SK-N-SH treated with all-trans-retinoic acid at 6 μM for 48 hours (cell line): ENCODE measurements at regions not wholly inside any gene's neighbourhood (a gene's known extent, or its start where the extent isn't known, plus 50 kb on each side); places are given as distances from the start of the nearest gene placed in this dataset.

ENCODE experiments used
- ATAC-seq: fragments of 200-7000 bp; cut with Tn5 transposase; 3 replicates; pipeline ENCODE4 v1.9.1; 2020; ENCODE audit warnings: mild to moderate bottlenecking, moderate library complexity
- ARNTL ChIP-seq: fragments of 450-650 bp; formaldehyde crosslinking; IDR thresholded peaks from 2 replicates; pipeline ENCODE4 v1.5.0; 2020; ENCODE audit warnings: low read depth, mild to moderate bottlenecking, moderate library complexity, borderline replicate concordance
- BACH2 ChIP-seq: fragments of 250-450 bp; sonication (Bioruptor Pico); IDR thresholded peaks from 2 replicates; pipeline ENCODE4 v1.9.0; 2021; ENCODE audit warnings: mild to moderate bottlenecking, borderline replicate concordance
- CSDC2 ChIP-seq: fragments of 250-450 bp; sonication (Bioruptor Pico); IDR thresholded peaks from 2 replicates; pipeline ENCODE4 v1.5.0; 2020; ENCODE audit warnings: mild to moderate bottlenecking, moderate library complexity
- ESRRG ChIP-seq: fragments of 250-450 bp; sonication (Bioruptor Pico); IDR thresholded peaks from 2 replicates; pipeline ENCODE4 v1.6.1; 2021; ENCODE audit warnings: mild to moderate bottlenecking
- GLIS3 ChIP-seq: fragments of 250-450 bp; sonication (Bioruptor Pico); IDR thresholded peaks from 2 replicates; pipeline ENCODE4 v1.5.0; 2020; ENCODE audit warnings: mild to moderate bottlenecking, moderate library complexity
- ISL1 ChIP-seq: fragments of 250-450 bp; sonication (Bioruptor Pico); IDR thresholded peaks from 2 replicates; pipeline ENCODE4 v2.1.2; 2022; ENCODE audit warnings: mild to moderate bottlenecking, moderate library complexity
- PPARA ChIP-seq: fragments of 250-450 bp; sonication (Bioruptor Pico); IDR thresholded peaks from 2 replicates; pipeline ENCODE4 v1.5.0; 2020; ENCODE audit warnings: mild to moderate bottlenecking, borderline replicate concordance
- RARB ChIP-seq: fragments of 250-450 bp; sonication (Bioruptor Pico); IDR thresholded peaks from 2 replicates; pipeline ENCODE4 v1.8.0; 2021; ENCODE audit warnings: mild to moderate bottlenecking, moderate library complexity
- SNAI2 ChIP-seq: fragments of 250-450 bp; sonication (Bioruptor Pico); IDR thresholded peaks from 2 replicates; pipeline ENCODE4 v1.5.0; 2020; ENCODE audit warnings: mild to moderate bottlenecking, moderate library complexity
- TCF4 ChIP-seq: fragments of 250-450 bp; sonication (Bioruptor Pico); IDR thresholded peaks from 2 replicates; pipeline ENCODE4 v1.8.0; 2021; ENCODE audit warnings: mild to moderate bottlenecking, moderate library complexity, borderline replicate concordance
- TOX ChIP-seq: fragments of 250-450 bp; sonication (Bioruptor Pico); IDR thresholded peaks from 2 replicates; pipeline ENCODE4 v1.8.0; 2021; ENCODE audit warnings: mild to moderate bottlenecking, moderate library complexity, borderline replicate concordance
- ZC3H10 ChIP-seq: fragments of 250-450 bp; sonication (Bioruptor Pico); IDR thresholded peaks from 2 replicates; pipeline ENCODE4 v1.5.1; 2021; ENCODE audit warnings: mild to moderate bottlenecking, moderate library complexity
- ZFP3 ChIP-seq: fragments of 250-450 bp; sonication (Bioruptor Pico); IDR thresholded peaks from 2 replicates; pipeline ENCODE4 v1.5.0; 2020; ENCODE audit warnings: mild to moderate bottlenecking, moderate library complexity
- ZFP30 ChIP-seq: fragments of 450-650 bp; formaldehyde crosslinking; IDR thresholded peaks from 2 replicates; pipeline ENCODE4 v1.5.0; 2022; ENCODE audit warnings: mild to moderate bottlenecking, moderate library complexity
- ZNF565 ChIP-seq: fragments of 450-650 bp; formaldehyde crosslinking; conservative IDR thresholded peaks from 2 replicates; pipeline ENCODE4 v1.5.0; 2020; ENCODE audit warnings: low read depth, mild to moderate bottlenecking, moderate library complexity
- ZNF70 ChIP-seq: fragments of 450-650 bp; formaldehyde crosslinking; IDR thresholded peaks from 2 replicates; pipeline ENCODE4 v1.5.0; 2020; ENCODE audit warnings: mild to moderate bottlenecking, moderate library complexity
- ZNF8 ChIP-seq: fragments of 450-650 bp; formaldehyde crosslinking; IDR thresholded peaks from 2 replicates; pipeline ENCODE4 v1.5.0; 2020; ENCODE audit warnings: mild to moderate bottlenecking, moderate library complexity
- TF ChIP-seq, protein P1 (sequence below): fragments of 250-450 bp; sonication (Bioruptor Pico); IDR thresholded peaks from 2 replicates; pipeline ENCODE4 v1.8.0; 2021; ENCODE audit warnings: low read depth, mild to moderate bottlenecking, moderate library complexity, borderline replicate concordance
- TF ChIP-seq, protein P2 (sequence below): fragments of 250-450 bp; sonication (Bioruptor Pico); IDR thresholded peaks from 2 replicates; pipeline ENCODE4 v1.5.1; 2020; ENCODE audit warnings: low read depth, mild to moderate bottlenecking, moderate library complexity
- TF ChIP-seq, protein P3 (sequence below): fragments of 250-450 bp; sonication (Bioruptor Pico); IDR thresholded peaks from 2 replicates; pipeline ENCODE4 v1.5.0; 2020; ENCODE audit warnings: mild to moderate bottlenecking, moderate library complexity
- TF ChIP-seq, protein P4 (sequence below): fragments of 250-450 bp; sonication (Bioruptor Pico); IDR thresholded peaks from 2 replicates; pipeline ENCODE4 v1.5.1; 2021; ENCODE audit warnings: mild to moderate bottlenecking, moderate library complexity

DNA sequence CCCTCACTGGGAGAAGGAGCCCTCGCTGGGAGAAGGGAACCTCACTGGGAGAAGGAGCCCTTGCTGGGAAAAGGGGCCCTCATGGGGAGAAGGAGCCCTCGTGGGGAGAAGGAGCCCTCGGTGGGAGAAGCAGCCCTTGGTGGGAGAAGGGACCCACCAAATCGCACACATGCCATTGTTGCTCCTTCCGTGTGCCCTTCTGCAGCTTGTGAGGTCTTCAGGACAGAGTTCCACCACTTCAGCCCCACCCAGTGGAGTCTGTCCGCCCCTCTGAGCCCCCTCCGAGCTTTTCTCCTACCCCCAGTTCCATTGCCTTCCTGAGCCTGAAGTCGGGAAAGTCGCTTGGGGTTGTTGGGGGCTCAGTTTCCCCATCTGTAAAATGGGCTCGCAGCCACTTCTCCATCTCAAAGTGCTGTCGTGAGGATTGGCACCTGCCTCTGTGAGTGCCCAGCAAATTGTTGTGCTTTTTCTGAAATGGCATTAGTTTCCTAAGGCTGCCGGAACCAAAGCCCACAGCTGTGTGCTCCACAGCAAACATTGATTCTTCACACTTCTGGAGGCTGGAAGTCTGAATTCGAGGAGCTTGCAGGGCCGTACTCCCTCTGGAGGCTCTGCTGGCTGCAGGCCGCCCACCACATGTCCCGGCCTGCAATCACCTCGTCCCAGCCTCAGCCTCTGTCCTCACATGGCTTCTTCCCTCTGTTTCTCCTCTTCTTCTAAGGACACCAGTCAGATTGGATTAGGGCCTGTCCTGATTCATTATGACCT is 124.7 kb upstream of the PMEPA1 start:
- TF ChIP-seq ESRRG, result no peak
- no peak for TF ChIP-seq ARNTL
- no peak for TF ChIP-seq PPARA (CRISPR knock-in tag)
- TF ChIP-seq ZC3H10 (CRISPR knock-in tag), result no peak
- TF ChIP-seq ZFP30 (CRISPR knock-in tag), result no peak
- TF ChIP-seq ZNF565, result no peak
- TF ChIP-seq, all 23 proteins: peak for 0
- ATAC-seq, result no peak

DNA sequence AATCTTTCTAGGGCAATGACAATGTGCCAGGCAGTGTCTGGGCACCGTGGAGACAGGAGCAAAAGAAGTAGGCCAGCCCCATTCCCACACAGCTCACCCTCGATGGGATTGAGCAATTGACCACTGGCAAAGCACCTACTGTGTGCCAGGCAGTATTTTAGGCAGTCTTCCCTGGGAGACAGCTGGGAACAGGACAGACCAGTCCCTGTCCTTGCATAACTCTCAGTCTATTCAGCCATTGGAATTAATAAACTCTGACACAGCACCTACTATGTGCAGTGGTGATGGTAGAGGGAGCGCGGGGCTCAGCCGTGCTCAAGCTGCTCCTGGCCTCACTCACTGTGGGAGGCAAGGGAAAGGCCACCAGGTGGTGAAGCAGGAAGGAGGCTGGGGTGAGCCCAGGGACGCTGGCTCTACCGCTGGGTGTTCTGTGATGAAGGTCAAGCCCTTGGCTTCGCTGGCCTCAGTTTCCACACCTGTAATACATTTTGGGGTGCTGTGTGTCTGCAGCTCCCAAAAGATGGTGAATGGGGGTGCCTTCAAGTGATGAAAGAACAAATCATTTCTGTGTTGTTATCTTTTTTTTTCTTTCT is 122.3 kb upstream of the PMEPA1 start:
- ATAC-seq, result no peak
- TF ChIP-seq RARB (CRISPR knock-in tag) (no peak), CSDC2 (no peak), ZFP30 (CRISPR knock-in tag) (no peak), TOX (CRISPR knock-in tag) (no peak), ZNF565 (no peak), ZFP3 (CRISPR knock-in tag) (no peak), ZNF70 (no peak), PPARA (CRISPR knock-in tag) (no peak), ZNF8 (no peak), ISL1 (CRISPR knock-in tag) (no peak), ZC3H10 (CRISPR knock-in tag) (no peak), GLIS3 (CRISPR knock-in tag) (no peak), ESRRG (no peak), BACH2 (CRISPR knock-in tag) (no peak), TCF4 (CRISPR knock-in tag) (no peak), SNAI2 (no peak)
- TF ChIP-seq, protein P1, sequence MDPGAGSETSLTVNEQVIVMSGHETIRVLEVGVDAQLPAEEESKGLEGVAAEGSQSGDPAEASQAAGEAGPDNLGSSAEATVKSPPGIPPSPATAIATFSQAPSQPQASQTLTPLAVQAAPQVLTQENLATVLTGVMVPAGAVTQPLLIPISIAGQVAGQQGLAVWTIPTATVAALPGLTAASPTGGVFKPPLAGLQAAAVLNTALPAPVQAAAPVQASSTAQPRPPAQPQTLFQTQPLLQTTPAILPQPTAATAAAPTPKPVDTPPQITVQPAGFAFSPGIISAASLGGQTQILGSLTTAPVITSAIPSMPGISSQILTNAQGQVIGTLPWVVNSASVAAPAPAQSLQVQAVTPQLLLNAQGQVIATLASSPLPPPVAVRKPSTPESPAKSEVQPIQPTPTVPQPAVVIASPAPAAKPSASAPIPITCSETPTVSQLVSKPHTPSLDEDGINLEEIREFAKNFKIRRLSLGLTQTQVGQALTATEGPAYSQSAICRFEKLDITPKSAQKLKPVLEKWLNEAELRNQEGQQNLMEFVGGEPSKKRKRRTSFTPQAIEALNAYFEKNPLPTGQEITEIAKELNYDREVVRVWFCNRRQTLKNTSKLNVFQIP (CRISPR knock-in tag), result no peak
- TF ChIP-seq, protein P2, sequence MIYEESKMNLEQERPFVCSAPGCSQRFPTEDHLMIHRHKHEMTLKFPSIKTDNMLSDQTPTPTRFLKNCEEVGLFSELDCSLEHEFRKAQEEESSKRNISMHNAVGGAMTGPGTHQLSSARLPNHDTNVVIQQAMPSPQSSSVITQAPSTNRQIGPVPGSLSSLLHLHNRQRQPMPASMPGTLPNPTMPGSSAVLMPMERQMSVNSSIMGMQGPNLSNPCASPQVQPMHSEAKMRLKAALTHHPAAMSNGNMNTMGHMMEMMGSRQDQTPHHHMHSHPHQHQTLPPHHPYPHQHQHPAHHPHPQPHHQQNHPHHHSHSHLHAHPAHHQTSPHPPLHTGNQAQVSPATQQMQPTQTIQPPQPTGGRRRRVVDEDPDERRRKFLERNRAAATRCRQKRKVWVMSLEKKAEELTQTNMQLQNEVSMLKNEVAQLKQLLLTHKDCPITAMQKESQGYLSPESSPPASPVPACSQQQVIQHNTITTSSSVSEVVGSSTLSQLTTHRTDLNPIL (CRISPR knock-in tag), result no peak
- TF ChIP-seq, protein P3, sequence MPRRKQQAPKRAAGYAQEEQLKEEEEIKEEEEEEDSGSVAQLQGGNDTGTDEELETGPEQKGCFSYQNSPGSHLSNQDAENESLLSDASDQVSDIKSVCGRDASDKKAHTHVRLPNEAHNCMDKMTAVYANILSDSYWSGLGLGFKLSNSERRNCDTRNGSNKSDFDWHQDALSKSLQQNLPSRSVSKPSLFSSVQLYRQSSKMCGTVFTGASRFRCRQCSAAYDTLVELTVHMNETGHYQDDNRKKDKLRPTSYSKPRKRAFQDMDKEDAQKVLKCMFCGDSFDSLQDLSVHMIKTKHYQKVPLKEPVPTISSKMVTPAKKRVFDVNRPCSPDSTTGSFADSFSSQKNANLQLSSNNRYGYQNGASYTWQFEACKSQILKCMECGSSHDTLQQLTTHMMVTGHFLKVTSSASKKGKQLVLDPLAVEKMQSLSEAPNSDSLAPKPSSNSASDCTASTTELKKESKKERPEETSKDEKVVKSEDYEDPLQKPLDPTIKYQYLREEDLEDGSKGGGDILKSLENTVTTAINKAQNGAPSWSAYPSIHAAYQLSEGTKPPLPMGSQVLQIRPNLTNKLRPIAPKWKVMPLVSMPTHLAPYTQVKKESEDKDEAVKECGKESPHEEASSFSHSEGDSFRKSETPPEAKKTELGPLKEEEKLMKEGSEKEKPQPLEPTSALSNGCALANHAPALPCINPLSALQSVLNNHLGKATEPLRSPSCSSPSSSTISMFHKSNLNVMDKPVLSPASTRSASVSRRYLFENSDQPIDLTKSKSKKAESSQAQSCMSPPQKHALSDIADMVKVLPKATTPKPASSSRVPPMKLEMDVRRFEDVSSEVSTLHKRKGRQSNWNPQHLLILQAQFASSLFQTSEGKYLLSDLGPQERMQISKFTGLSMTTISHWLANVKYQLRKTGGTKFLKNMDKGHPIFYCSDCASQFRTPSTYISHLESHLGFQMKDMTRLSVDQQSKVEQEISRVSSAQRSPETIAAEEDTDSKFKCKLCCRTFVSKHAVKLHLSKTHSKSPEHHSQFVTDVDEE, result no peak
- TF ChIP-seq, protein P4, sequence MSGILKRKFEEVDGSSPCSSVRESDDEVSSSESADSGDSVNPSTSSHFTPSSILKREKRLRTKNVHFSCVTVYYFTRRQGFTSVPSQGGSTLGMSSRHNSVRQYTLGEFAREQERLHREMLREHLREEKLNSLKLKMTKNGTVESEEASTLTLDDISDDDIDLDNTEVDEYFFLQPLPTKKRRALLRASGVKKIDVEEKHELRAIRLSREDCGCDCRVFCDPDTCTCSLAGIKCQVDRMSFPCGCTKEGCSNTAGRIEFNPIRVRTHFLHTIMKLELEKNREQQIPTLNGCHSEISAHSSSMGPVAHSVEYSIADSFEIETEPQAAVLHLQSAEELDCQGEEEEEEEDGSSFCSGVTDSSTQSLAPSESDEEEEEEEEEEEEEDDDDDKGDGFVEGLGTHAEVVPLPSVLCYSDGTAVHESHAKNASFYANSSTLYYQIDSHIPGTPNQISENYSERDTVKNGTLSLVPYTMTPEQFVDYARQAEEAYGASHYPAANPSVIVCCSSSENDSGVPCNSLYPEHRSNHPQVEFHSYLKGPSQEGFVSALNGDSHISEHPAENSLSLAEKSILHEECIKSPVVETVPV, result no peak

DNA sequence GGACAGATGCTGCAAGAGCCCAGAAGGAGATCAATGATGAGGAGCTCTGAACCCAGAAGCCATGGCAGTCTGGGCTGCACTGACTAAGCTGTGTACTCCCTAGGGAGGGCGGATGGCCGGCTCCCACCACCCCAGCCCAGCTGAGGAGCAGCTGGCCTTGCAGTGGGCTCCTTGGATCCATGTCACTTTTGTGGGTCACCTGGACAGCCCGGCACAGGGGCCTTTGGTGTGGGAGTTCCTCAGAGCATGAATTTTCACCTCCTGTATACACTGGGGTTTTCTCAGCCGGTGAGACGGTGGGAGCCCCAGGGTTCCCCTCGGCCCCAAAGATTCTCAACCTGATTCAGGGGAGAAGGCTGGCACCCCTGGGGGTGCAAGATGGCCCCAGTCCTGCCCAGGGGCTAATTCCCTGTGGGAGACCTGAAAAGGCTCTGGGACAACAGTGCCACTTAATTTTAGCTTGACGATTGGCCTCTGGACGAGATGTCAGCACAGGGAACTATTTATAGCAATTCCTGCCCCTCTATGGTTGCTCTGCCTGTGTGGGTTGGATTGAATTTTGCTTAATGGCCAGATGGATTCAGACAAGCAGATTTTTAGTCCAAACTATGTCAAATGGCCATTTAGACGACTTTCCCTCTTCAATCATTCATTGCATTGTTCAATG is 121.6 kb upstream of the PMEPA1 start:
- no peak for ATAC-seq
- TF ChIP-seq ZFP3 (CRISPR knock-in tag) (no peak), CSDC2 (no peak), ZNF8 (no peak), RARB (CRISPR knock-in tag) (no peak)
- TF ChIP-seq, protein P3, result no peak
